CD4-positive, alpha-beta T cell treated with Interleukin-6 for 4 hours (primary cell): ENCODE measurements at regions not wholly inside any gene's neighbourhood (a gene's known extent, or its start where the extent isn't known, plus 50 kb on each side); places are given as distances from the start of the nearest gene placed in this dataset.
"Not testable (repeated sequence)": the region's sequence is repeated elsewhere in the genome, so short reads cannot be mapped to it uniquely, and the experiment has no call there.

ENCODE experiments used
- DNase-seq: peaks from one replicate; pipeline ENCODE4 v3.0.0-alpha.2; 2020; ENCODE audit warnings: mixed read lengths

- no peak for DNase-seq
These were observed 646.4 kb upstream of the KCNMB2 start for GRCh38 chr3:177889652-177890358.

- no peak for DNase-seq
These were observed 645.9 kb upstream of the KCNMB2 start for GRCh38 chr3:177890359-177890683.

- DNase-seq: not testable (repeated sequence)
These were observed 644.7 kb upstream of the KCNMB2 start for GRCh38 chr3:177891569-177891968.

- DNase-seq: no peak
These were observed 642.9 kb upstream of the KCNMB2 start for GRCh38 chr3:177893331-177893730.

- no peak for DNase-seq
These were observed 642.0 kb upstream of the KCNMB2 start for GRCh38 chr3:177894081-177894728.

- no peak for DNase-seq
These were observed 638.1 kb upstream of the KCNMB2 start for GRCh38 chr3:177898185-177898584.

GRCh38 chr3:177899275-177900067, 636.8 kb upstream of the KCNMB2 start:
- DNase-seq: no peak

GRCh38 chr3:177902876-177903275, 633.4 kb upstream of the KCNMB2 start:
- no peak for DNase-seq

GRCh38 chr3:177904621-177905020, 631.6 kb upstream of the KCNMB2 start:
- DNase-seq: no peak

- no peak for DNase-seq
These were observed 630.8 kb upstream of the KCNMB2 start for GRCh38 chr3:177905173-177906125.

GRCh38 chr3:177906126-177906511, 630.1 kb upstream of the KCNMB2 start:
- no peak for DNase-seq

- DNase-seq: no peak
These were observed 629.5 kb upstream of the KCNMB2 start for GRCh38 chr3:177906578-177907229.

GRCh38 chr3:177909530-177909929, 626.7 kb upstream of the KCNMB2 start:
- not testable (repeated sequence) for DNase-seq

GRCh38 chr3:177914224-177914623, 622.0 kb upstream of the KCNMB2 start:
- no peak for DNase-seq

GRCh38 chr3:177916461-177916860, 619.8 kb upstream of the KCNMB2 start:
- DNase-seq: no peak

GRCh38 chr3:177917234-177917861, 618.9 kb upstream of the KCNMB2 start:
- DNase-seq: no peak

- DNase-seq: no peak
These were observed 615.1 kb upstream of the KCNMB2 start for GRCh38 chr3:177921153-177921552.

GRCh38 chr3:177924261-177924660, 612.0 kb upstream of the KCNMB2 start:
- DNase-seq: no peak

GRCh38 chr3:177928172-177928873, 607.9 kb upstream of the KCNMB2 start:
- no peak for DNase-seq

- no peak for DNase-seq
These were observed 606.9 kb upstream of the KCNMB2 start for GRCh38 chr3:177929310-177929709.

GRCh38 chr3:177930771-177931170, 605.5 kb upstream of the KCNMB2 start:
- DNase-seq: no peak
